Endothelial cell of hepatic sinusoid (primary cell): ENCODE measurements at regions not wholly inside any gene's neighbourhood (a gene's known extent, or its start where the extent isn't known, plus 50 kb on each side); places are given as distances from the start of the nearest gene placed in this dataset.

Source experiments
- in situ Hi-C: cut with HindIII; loops from 2 replicates; pipeline ENCODE4 v1.10.0; 2017; ENCODE audit warnings: low sequenced_read_pairs

DNA sequence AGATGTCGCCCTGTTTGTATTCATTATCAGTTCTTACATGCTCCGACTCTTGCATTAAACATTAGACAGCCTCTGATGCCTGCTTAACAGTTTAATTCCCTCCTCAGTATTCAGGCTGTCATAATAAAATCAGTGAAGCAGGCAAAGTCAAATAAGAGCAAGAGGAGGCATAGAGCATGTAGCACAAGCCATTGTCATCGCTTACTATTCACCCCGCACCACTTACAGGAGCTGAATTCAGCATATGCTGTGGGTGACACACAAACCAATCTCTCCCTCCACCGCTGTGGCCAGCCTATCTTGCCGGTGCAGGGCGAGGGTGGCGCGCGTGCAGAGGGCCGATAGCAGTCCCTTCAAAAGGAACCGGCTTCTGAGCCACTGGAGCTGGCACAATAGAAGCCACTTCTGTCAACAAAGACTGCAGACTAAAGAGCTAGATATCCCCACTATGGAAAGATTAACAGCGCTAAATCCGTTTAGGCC lies 433.2 kb upstream of the MGMT start:
- in situ Hi-C loops = no loop called here

DNA sequence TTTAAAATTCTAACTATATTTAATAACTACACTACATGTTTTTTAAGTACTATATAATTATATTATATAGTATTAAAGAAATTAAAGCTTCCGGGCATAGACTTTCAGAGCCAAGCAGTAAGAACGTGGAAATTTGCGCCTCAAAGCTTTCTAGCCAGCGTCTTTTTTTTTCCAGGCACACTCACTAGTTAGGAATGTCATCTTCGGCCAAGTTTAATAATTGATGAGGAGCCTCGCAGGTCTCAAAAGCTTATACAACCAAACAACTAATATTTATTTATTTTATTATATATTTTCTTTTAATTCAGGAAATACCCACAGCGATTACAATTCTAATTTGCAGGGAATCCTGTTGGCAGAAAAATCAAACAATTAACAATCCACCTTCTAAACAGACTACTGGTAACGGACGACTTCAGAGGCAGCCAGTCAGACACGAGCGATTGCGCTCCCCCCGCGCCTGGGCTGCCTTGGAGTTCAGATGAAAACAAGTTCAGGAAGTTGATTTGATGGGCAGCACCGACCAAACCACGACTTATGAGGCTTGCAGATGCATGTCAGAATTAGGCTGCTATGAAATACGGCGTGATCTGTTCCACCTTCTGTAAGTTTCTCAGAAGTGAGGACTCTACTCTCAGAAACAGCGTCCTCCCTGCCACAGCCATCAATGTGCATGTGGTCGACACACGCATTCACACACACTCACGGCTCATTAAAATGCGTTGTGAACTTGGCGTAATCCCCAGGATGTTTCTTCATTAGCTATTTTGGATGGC lies 431.8 kb upstream of the MGMT start:
- in situ Hi-C loops = no loop called here

DNA sequence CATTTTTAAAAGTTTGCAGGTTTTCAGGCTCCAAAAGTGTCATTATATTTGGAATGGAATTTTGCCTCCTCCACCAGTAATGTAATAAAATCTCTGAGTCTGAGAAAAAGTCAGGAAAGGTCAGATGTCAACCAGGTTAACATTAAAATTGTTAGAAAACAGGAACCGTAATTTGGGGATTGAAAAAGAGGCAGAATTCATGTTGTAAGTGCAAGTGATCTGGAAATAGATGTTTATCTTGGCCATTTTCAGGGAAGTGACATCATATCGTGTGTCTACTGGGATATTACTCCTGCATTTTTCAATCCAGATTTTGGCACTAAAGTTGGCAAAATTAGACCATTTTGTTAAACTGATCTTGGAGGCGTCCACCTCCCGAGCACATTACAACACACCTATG lies 428.5 kb upstream of the MGMT start:
- in situ Hi-C loops = no loop called here

DNA sequence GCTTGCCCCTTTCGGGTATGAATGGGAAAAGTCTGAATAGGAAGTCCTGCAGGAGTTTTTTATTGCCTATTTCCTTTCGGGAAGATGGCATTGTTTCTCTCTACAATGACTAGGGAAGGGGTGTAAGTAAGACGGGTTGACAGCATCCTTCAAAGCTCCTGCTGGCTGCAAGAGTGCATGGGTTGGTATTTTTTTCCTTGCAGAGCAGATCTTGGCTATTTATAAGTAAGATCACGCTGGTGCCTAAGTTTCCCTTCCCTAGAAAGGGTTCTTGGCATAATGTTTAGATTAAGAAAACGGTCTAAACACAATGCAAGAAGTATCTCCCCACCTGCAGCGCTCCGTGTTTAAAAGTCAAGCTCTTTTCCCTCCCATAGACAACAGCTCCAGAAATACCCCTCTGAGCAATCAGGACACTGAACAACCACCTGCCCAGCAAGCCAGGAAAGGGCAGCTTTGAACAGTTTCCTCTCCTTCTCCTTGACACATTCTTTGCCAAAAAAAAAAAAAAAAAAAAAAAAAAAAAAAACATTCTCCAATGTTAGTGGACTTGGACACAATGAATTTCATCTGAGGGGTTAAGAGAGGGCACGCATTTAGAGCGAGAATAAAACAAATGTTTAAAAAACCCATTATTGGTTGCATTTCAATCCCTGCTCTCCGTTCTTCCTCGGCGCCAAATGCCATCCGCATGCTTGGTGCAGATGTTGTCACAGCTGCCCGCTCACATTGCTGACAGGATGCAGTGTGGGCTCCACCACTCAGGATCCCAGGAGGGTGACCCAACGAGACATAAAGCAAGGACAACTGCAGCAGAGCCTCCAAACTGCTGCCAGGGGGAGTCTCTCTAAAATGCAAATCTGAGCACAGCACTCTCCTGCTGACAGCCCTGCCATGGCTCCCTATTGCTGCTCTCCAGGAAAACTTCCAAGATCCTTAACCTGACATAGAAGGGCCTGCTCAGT lies 427.4 kb upstream of the MGMT start:
- in situ Hi-C loops = no loop called here

GRCh38 chr10:129040377-129040776 lies 426.7 kb upstream of the MGMT start:
- in situ Hi-C loops = no loop called here

DNA sequence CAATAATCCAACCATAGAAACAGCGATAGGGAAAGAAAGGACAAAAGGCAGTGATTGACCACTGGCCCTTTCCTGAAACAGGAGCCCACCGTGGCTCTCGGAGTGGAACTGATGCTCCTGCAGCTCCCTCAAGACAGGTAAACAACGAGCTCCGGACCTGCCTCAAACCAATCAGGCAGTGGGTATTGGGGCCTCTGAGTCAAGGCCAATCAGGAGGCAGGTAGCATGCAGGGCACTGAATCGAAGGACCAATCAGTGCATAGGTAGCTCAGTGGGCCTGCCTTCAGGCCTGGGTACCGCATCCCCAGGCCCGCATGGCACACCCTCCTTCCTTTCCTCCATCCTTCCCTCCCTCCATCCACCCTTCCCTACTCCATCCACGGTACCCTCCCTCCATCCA lies 425.1 kb upstream of the MGMT start:
- in situ Hi-C loops = no loop called here

DNA sequence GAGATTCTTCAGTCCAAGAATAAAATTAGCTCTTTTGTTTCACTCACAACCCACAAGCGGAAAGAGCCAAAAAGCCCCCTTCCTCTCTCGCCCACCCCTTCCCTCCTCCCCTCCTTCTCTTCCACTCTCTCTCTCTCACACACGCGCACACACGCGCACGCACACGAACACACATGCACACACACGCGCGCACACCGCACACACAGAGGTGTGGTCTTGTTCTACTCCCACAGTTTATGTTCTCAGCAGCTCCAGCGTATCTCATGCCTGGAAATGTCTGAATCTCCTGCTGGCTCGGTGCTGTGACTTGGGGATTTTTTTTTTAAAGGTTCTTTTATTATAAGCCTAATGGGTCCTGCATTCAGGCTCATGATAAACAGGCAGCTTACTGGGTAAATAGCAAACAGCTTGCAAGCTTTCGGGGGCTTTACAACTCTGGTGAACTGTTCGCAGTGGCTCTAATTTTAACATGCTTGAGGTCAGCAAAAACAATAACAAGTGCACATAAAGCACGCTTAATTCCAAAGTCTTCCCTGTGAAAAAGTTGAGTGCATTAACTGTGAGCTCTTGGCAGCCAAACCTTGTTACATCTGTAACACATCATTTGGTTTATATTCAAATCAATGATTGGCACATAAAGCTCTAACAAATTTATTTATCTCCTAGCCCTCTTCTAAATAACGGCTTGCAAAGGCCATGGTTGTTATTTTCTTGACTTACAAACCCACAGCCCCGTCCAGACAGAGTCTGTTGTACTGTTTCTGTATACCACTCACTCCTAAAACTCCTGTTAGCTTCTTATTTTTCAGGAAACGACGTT lies 424.1 kb upstream of the MGMT start:
- in situ Hi-C loops = no loop called here

DNA sequence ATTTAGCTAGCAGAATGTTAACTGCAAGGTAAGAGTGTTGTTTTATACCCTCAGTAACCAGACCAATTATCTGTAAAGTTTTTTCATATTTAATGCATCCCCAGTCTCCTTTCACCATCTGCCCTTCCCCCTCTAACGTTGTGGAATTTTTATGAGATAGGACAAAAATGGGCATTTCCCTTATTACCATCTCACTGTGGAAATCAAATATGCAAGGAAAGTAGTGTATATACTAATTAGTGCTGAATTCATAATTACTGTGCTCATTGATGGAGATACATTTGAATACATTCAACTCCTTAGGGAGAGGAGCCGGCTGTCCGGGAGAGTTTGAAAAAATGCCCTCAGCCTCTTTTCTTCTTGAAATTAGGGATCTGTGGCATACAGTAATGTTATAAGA lies 423.4 kb upstream of the MGMT start:
- in situ Hi-C loops = no loop called here

DNA sequence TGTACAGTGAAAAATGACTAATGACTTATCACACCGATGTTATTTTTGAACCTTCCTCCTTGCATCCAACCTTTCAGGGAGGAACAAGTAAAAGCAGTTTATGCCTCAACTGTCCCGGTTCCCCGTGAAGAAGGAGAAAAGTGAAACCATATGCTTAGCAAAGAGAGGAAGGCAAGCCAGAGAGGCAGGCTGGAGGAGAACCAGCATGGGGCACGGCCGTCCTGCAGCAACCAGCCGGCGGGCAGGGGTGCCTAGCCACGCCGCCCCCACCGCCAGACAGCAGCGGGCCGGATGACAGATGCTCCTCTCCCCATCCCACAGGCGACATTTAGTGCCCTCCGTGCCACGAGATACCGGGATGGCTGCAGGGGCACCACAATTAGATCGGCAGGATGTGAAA lies 421.4 kb upstream of the MGMT start:
- in situ Hi-C loops = no loop called here

DNA sequence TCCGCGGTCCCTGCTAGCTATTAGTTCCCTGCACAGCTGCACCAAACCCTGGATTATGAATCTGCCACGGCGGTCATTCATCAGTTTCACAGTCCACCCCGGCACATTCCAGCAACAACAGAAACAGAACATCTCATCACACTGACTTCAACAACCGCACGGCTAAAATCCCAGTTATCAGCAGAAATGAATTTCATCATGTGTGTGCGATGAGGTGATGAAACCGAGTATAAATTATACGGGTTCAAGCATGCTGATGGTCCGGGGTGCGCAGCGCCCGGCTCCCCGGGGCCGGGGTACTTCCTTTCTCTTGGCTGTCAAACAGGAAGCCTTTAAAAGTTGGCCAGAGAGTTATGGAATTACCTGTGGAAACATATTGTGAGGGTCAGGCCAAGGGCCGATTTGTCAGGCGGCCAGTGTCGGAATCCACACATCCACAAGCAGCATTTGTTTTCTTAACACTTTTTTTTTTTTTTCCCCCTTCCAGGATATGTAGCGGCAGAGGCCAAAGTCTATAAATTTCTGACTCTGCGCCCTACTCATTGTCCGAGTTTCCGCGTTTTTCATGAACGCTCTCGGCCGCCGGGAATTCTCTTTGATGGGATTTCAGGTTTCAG lies 420.9 kb upstream of the MGMT start:
- in situ Hi-C loops = no loop called here

GRCh38 chr10:129046962-129047361 lies 420.1 kb upstream of the MGMT start:
- in situ Hi-C loops = no loop called here

- in situ Hi-C loops = no loop called here
Measured at GRCh38 chr10:129047600-129047999, 419.4 kb upstream of the MGMT start.

- in situ Hi-C loops = no loop called here
Measured at GRCh38 chr10:129048513-129048912, 418.5 kb upstream of the MGMT start.

- in situ Hi-C loops = no loop called here
Measured at GRCh38 chr10:129049501-129049900, 417.5 kb upstream of the MGMT start.

DNA sequence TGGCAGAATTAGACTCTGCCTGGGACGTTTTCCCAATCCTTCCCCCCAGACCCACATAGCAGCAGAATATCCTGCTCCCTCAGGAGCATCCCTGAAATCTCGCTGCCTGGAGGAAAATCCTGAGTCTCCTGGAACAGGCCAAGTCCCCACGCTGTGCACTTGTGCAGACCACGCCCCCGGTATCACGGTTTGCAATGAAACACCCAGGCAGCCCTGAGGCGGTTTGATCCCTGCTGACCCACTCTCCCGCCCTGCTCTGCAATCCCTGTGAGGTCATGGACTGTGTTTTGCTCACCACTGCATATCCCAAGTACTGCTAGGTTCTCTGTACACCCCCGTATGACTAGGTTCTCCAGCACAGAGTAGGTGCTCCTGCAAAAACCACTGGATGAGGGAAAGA lies 411.8 kb upstream of the MGMT start:
- in situ Hi-C loops = no loop called here

- in situ Hi-C loops = no loop called here
Measured at GRCh38 chr10:129055986-129056385, 411.1 kb upstream of the MGMT start.

DNA sequence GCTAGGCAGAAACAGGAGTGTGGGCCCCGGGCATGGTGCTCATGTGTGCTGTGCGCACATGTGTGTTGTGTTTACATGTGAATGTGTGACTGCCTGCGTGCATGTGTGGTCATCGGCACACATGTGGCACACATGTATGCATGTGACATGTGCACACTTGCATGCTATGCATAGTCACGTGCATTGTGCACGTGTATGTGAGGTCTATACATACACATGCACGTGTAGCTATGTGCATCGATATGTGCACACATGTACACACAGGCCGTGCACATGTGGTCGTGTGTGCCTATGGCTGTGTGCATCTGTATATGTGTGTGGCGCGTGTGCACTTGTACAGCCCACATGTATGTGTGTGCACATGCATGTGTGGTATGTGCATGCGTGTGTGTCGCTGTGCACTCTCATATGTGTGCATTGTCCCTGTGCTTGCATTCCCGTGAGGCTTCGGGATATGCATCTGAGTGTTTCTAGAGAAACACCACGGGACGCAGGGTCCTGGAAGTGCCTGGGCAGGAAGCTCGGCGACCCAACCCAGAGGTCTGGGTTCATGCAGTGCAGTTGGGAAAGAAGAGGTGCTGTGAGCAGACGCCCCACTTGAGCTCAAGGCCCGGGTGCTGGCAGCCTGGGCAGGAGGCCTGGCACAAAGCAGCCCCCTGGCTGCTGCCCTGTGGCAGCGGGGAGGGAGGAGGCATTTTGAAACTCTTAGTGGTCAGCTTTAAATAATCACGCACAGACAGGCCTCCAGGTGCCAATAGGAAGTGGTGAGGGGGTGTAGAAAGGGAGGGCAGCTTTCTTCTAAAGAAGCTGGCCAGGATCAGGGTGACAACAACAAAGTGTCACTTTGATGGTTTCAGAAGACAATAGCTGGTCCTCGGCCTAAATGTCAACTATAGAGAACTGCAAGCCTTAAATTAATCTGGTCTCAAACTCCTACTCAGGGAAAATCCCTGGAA lies 410.0 kb upstream of the MGMT start:
- in situ Hi-C loops = no loop called here

GRCh38 chr10:129057856-129058663 lies 409.0 kb upstream of the MGMT start:
- in situ Hi-C loops = no loop called here
